ENCODE measurements at regions not wholly inside any gene's neighbourhood (a gene's known extent, or its start where the extent isn't known, plus 50 kb on each side); places are given as distances from the start of the nearest gene placed in this dataset.

- TF ChIP-seq CTCF (IDR thresholded peaks at IDR 0.05; ENCODE audit: insufficient read depth, low read length, poor library complexity, severe bottlenecking) (no peak), EZH2phosphoT487 (conservative IDR thresholded peaks at IDR 0.05; ENCODE audit: low read length) (no peak)
Observed at GRCh38 chr6:139594333-139594965, 220.0 kb upstream of the CITED2 start.
